NT2/D1 (cell line): ENCODE measurements at regions not wholly inside any gene's neighbourhood (a gene's known extent, or its start where the extent isn't known, plus 50 kb on each side); places are given as distances from the start of the nearest gene placed in this dataset.

Experiments used
- SUZ12 ChIP-seq: IDR thresholded peaks from 2 replicates; pipeline ENCODE4 v1.6.1; 2011; ENCODE audit not compliant: insufficient read length, insufficient read depth; ENCODE audit errors: extremely low read depth
- YY1 ChIP-seq: IDR thresholded peaks from 2 replicates; pipeline ENCODE4 v1.6.1; 2011; ENCODE audit not compliant: insufficient read length, insufficient read depth
- ZNF274 ChIP-seq: IDR thresholded peaks from 2 replicates; pipeline ENCODE4 v1.6.1; 2011; ENCODE audit warnings: mild to moderate bottlenecking, low read depth, low read length

- TF ChIP-seq YY1 (no peak), ZNF274 (no peak), SUZ12 (no peak)
These were observed 164.3 kb upstream of the PMEPA1 start for GRCh38 chr20:57874141-57874540.
